GM06990 (cell line): ENCODE measurements at regions not wholly inside any gene's neighbourhood (a gene's known extent, or its start where the extent isn't known, plus 50 kb on each side); places are given as distances from the start of the nearest gene placed in this dataset.
"Not testable (repeated sequence)": the region's sequence is repeated elsewhere in the genome, so short reads cannot be mapped to it uniquely, and the experiment has no call there.

Source experiments
- DNase-seq: peaks from one replicate; pipeline ENCODE4 v3.0.0-alpha.2; 2011; ENCODE audit not compliant: insufficient read length; ENCODE audit errors: extremely low read depth
- H3K27me3 ChIP-seq: replicated peaks from 2 replicates; pipeline ENCODE4 v1.6.0; 2011; ENCODE audit warnings: low read length; ENCODE audit not compliant: control insufficient read depth, insufficient read depth
- H3K36me3 ChIP-seq: 2 replicates; pipeline ENCODE4 v1.5.1; 2011; ENCODE audit warnings: low read length; ENCODE audit not compliant: control insufficient read depth, insufficient read depth
- H3K4me3 ChIP-seq: replicated peaks from 2 replicates; pipeline ENCODE4 v1.5.1; 2011; ENCODE audit warnings: low read depth, mild to moderate bottlenecking, control low read depth, low read length
- TF ChIP-seq, protein P1 (sequence below): IDR thresholded peaks from 2 replicates; pipeline ENCODE4 v1.5.1; 2011; ENCODE audit warnings: low read length, control low read depth, mild to moderate bottlenecking, inconsistent platforms; ENCODE audit not compliant: insufficient read depth, poor library complexity, severe bottlenecking

- TF ChIP-seq, protein P1, sequence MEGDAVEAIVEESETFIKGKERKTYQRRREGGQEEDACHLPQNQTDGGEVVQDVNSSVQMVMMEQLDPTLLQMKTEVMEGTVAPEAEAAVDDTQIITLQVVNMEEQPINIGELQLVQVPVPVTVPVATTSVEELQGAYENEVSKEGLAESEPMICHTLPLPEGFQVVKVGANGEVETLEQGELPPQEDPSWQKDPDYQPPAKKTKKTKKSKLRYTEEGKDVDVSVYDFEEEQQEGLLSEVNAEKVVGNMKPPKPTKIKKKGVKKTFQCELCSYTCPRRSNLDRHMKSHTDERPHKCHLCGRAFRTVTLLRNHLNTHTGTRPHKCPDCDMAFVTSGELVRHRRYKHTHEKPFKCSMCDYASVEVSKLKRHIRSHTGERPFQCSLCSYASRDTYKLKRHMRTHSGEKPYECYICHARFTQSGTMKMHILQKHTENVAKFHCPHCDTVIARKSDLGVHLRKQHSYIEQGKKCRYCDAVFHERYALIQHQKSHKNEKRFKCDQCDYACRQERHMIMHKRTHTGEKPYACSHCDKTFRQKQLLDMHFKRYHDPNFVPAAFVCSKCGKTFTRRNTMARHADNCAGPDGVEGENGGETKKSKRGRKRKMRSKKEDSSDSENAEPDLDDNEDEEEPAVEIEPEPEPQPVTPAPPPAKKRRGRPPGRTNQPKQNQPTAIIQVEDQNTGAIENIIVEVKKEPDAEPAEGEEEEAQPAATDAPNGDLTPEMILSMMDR: no peak
- no peaks in the 10 kb centered on the region for H3K27me3 ChIP-seq
- H3K36me3 ChIP-seq: no peaks in the 10 kb centered on the region
- no peak for DNase-seq
- no peak overlapping the region for H3K4me3 ChIP-seq
Observed at GRCh38 chr9:12425878-12426864, 267.0 kb upstream of the TYRP1 start.

DNA sequence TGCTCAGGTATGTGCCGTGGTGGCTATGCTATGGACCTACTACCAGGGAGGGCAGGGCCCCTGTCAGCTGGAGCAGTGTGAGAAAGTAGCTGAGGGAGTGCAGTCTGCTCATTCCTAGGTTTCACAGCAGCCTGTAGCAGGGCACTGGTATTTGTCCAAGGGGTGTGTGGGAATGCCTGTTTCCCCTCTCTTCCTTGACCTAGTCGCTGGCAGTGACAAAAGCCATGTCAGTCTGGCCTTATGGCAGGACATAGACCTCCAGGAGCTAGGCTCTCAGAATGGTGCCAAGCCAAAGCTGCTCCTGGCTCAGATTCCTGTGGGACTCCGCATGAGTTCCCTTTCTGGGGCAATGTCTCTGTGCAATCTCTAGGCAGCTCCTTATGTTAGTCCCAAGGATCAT is 253.9 kb upstream of the TYRP1 start:
- Histone ChIP-seq H3K27me3 (no peaks in the 10 kb centered on the region), H3K4me3 (no peak overlapping the region), H3K36me3 (no peaks in the 10 kb centered on the region)
- no peak for DNase-seq
- TF ChIP-seq, protein P1: no peak

- H3K4me3 ChIP-seq, DNase-seq, H3K27me3 ChIP-seq, H3K36me3 ChIP-seq: not testable (repeated sequence)
Observed at GRCh38 chr9:12441080-12441479, 252.1 kb upstream of the TYRP1 start.

DNA sequence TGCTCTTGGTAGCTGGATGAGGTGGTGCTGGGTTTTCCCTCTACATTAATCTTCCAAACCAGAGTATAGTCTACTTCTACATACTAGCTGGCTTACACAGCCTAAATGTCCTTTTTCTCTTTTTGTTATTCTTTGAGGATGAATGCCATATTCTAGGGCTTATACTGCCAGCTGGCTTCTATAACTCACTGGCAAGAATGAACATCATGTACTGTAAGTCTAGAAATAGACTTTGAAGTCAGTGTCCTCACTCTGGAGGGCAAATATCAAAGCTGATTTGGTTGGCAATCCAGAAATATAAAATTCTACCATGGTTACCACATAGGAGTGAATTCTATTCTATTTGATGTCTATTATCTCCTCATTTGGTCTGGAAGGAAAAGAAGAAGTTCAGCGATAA is 251.7 kb upstream of the TYRP1 start:
- Histone ChIP-seq H3K36me3 (no peaks in the 10 kb centered on the region), H3K4me3 (no peak overlapping the region), H3K27me3 (no peaks in the 10 kb centered on the region)
- no peak for DNase-seq
- TF ChIP-seq, protein P1: no peak

DNA sequence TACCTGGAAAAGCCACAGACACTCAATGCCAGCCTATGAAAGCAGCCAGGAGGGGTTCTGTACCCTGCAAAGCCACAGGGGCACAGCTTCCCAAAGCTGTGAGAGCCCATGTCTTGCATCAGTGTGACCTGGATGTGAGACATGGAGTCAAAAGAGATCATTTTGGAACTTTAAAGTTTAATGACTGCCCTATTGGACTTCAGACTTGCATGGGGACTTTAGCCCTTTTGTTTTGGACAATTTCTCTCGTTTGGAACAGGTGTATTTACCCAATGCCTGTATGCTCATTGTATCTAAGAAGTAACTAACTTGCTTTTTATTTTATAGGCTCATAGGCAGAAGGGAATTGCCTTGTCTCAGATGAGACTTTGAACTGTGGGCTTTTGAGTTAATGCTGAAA is 244.9 kb upstream of the TYRP1 start:
- no peak for DNase-seq
- TF ChIP-seq, protein P1: no peak
- Histone ChIP-seq H3K36me3 (no peaks in the 10 kb centered on the region), H3K4me3 (no peak overlapping the region), H3K27me3 (no peaks in the 10 kb centered on the region)

- DNase-seq: no peak
- no peaks in the 10 kb centered on the region for H3K27me3 ChIP-seq
- TF ChIP-seq, protein P1: no peak
- H3K4me3 ChIP-seq: no peak overlapping the region
- H3K36me3 ChIP-seq: no peaks in the 10 kb centered on the region
Observed at GRCh38 chr9:12457237-12457636, 235.9 kb upstream of the TYRP1 start.
